Right cardiac atrium (tissue), 5 donors: ENCODE measurements at regions not wholly inside any gene's neighbourhood (a gene's known extent, or its start where the extent isn't known, plus 50 kb on each side); places are given as distances from the start of the nearest gene placed in this dataset.

Experiments used
- ATAC-seq, 2 donors: fragments of 200-7000 bp; cut with Tn5 transposase; one replicate each; pipeline versions ENCODE4 v1.8.0 to v1.9.1; 2020; ENCODE audit warnings: moderate library complexity in 2 of 2, mild to moderate bottlenecking in 1 of 2
- DNase-seq, 3 donors: peaks; one replicate each; pipeline ENCODE4 v3.0.0-alpha.2; 2020
- H3K27ac ChIP-seq: one replicate; pipeline ENCODE4 v1.5.1; 2013; ENCODE audit warnings: mild to moderate bottlenecking, low read length, control low read depth, moderate library complexity
- H3K27me3 ChIP-seq: one replicate; pipeline ENCODE4 v1.6.1; 2013; ENCODE audit not compliant: control insufficient read depth, insufficient read depth
- H3K4me1 ChIP-seq: one replicate; pipeline ENCODE4 v1.6.1; 2013; ENCODE audit warnings: low read length; ENCODE audit not compliant: control insufficient read depth, insufficient read depth
- H3K4me3 ChIP-seq: one replicate; pipeline ENCODE4 v1.5.1; 2013; ENCODE audit warnings: low read length, control low read depth
- H3K9me3 ChIP-seq: one replicate; pipeline ENCODE4 v1.6.1; 2013; ENCODE audit warnings: low read length; ENCODE audit not compliant: control insufficient read depth
- WGBS: extraction: QIAGEN DNeasy Blood & Tissue Kit; methylation state at CpG from one replicate; pipeline ENCODE4 v1.1.7; 2013; 5-methylcytosine and 5-hydroxymethylcytosine counted together
- intact Hi-C, 4 donors: fragments of 100-400 bp; cut with DNase I; formaldehyde crosslinking; loops; one replicate each; pipeline versions ENCODE4 v1.11.0 to v1.14.0; 2022 to 2023
- donor health status: healthy with polysubstance abuse.
- donor health status: DM: no; HTN: yes; CAD: no.
- donor health status: DM: no; HTN: no; CAD: no.
- donor health status: DM: no; HTN: yes; CAD: no; lungs with severe emphysema.
- donor health status: DM: yes; HTN: yes; CAD: no.

DNA sequence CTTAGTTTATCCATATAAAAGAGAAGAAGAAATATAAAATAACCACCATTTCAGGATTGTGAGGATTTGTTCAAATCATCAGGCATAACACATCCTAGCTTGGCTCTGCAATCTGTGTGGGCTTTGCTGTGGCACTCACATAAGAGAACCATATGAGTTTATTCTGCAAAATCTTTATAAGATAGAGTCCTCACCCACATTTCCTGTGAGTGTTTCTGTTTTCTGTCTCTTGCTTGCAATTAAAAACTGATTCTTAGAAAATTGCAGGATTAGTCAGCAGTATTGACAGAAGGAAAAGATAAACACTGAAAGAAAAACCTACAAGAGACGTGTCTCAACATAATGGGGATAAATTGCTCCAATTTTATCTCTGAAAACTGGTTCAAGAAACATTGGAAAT lies 258.5 kb downstream of the RND3 start:
- ATAC-seq = no peak
- H3K4me1 ChIP-seq = no peaks in the 10 kb centered on the region
- intact Hi-C loops = no loop called here
- 39% methylated on average over 1 of the region's 1 CpG for WGBS
- no peak overlapping the region for H3K27ac ChIP-seq
- H3K27me3 ChIP-seq = no peaks in the 10 kb centered on the region
- no peak for DNase-seq
- no peak overlapping the region for H3K4me3 ChIP-seq
- H3K9me3 ChIP-seq = no peaks in the 10 kb centered on the region

DNA sequence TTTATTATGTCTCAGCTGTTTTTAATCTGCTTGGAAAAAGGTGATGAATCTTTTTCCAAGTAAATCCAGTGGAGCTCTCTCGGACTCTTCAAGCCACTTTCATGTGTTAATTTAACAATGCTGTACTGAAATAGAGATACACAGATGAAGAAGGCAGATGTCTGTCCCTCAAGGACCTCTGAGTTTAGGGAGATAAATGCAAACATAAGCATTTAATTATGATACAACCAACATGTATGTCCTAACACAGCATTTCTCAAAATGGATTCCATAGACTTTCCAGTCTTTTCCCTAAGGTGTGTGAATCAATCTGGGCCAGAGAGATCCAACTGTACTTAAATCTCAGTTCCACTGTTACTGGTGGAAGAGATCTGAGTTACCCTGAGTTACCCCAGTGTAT lies 262.4 kb downstream of the RND3 start:
- H3K27me3 ChIP-seq = no peaks in the 10 kb centered on the region
- no peaks in the 10 kb centered on the region for H3K4me1 ChIP-seq
- ATAC-seq = no peak
- intact Hi-C loops = no loop called here
- 85% methylated on average over 1 of the region's 1 CpG for WGBS
- no peaks in the 10 kb centered on the region for H3K9me3 ChIP-seq
- H3K4me3 ChIP-seq = no peak overlapping the region
- no peak overlapping the region for H3K27ac ChIP-seq
- no peak for DNase-seq

DNA sequence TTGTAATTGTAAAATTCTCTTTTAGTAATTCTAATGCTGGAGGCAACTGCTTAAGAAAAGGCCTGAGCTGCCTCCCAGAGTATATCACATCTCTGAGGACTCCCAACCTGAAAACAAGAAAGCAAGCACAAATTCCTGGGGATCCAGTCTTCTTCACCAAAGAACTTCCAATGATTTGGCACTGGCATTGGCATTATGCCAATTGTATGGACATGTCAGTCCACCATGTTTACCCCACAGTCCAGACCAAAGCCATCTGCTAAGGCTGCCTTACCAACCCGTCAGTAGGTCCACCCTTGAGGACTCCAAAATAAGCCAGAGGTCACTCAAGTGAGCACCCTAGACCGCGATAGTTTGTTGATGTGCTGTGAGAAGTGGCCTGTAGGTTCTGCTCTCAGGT lies 263.1 kb downstream of the RND3 start:
- ATAC-seq = no peak
- 96% methylated on average over 3 of the region's 3 CpGs for WGBS
- H3K27me3 ChIP-seq = no peaks in the 10 kb centered on the region
- H3K9me3 ChIP-seq = no peaks in the 10 kb centered on the region
- H3K4me3 ChIP-seq = no peak overlapping the region
- intact Hi-C loops = no loop called here
- no peaks in the 10 kb centered on the region for H3K4me1 ChIP-seq
- DNase-seq = no peak
- H3K27ac ChIP-seq = no peak overlapping the region

DNA sequence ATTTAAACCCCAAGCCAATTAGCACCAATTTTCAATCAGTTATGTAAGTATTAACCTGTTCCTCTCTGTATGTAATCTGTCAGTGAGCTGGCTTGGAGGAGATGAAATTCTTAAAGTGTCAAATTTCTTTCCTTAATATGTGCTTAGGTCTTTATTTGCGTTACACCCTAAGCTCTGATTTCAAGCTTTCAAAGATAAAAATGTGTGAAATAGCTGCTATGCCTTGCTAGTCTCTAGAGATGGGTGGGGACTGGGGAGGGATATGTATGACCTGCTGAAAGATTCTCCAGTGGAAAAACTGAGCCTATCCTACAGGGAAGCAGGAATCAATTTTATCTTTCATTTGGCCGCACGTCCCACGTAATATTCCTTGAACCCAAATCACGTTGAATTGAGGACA lies 264.5 kb downstream of the RND3 start:
- intact Hi-C loops = no loop called here
- ATAC-seq (no peak), DNase-seq (no peak)
- H3K9me3 ChIP-seq = no peaks in the 10 kb centered on the region
- H3K27ac ChIP-seq = no peak overlapping the region
- no peak overlapping the region for H3K4me3 ChIP-seq
- no peaks in the 10 kb centered on the region for H3K27me3 ChIP-seq
- WGBS = 72% methylated on average over 5 of the region's 5 CpGs
- H3K4me1 ChIP-seq = no peaks in the 10 kb centered on the region

DNA sequence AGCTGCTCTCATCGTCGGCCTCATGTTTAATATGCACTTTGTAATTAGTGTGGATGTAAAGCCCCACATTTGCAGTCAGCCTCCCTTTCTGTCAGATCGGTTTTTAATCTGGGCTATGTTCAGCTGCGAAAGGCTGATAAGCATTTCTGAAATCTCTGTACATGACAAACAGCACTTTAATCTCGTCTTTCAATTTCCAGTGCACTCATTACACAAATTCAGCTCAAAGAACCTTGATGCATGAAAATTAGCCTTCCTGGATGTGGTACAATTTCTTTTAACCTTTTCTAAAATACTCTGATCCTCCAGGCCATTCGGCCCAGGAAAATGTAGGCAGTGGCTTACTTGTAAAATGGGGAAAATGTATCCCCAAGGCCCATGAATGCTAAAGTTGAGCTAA lies 265.1 kb downstream of the RND3 start:
- intact Hi-C loops = no loop called here
- H3K27ac ChIP-seq = no peak overlapping the region
- no peak overlapping the region for H3K4me3 ChIP-seq
- DNase-seq (no peak), ATAC-seq (no peak)
- H3K27me3 ChIP-seq = no peaks in the 10 kb centered on the region
- WGBS = 63% methylated on average over 6 of the region's 6 CpGs
- no peaks in the 10 kb centered on the region for H3K9me3 ChIP-seq
- H3K4me1 ChIP-seq = no peaks in the 10 kb centered on the region

DNA sequence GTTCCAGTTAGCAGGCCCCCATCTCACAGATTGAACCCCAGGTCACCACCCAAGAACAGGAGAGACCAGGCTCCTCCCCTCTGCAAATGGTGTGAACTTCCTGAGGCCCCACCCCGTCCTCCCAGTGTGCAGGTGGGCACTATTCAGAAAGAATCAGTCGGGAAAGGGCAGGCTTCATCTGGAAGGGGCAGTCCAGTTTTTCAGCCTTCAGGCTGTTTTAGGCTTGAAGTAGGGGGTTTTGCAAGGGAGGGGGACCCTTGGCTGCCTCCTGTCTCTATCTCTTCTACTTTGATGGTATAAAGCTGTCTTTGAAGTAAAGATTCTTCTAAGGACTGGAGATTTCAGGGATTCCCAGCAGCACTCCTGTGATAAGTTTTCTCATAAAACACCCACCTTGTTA lies 267.6 kb downstream of the RND3 start:
- Histone ChIP-seq H3K27me3 (no peaks in the 10 kb centered on the region), H3K9me3 (no peaks in the 10 kb centered on the region), H3K4me1 (no peaks in the 10 kb centered on the region), H3K4me3 (no peak overlapping the region), H3K27ac (no peak overlapping the region)
- WGBS = 61% methylated on average over 2 of the region's 2 CpGs
- DNase-seq (no peak), ATAC-seq (no peak)
- intact Hi-C loops = no loop called here

DNA sequence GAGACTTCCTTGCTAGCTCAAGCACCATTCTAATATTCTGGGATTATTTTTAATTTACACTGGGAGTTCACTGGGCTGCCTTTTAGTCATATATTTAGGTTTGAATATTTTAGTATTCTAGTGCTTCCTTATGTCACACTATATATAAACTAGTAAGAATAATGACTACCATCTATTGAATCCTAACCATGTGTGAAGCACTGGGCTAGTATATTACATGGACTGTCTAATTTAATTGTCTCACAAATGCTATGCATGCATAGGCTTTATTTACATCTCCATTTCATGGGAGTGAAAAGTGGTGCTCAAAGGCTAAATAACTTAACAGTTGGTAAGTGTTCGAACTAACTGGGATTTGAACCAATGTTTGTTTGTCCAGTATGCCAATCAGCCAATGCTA lies 272.4 kb downstream of the RND3 start:
- intact Hi-C loops = no loop called here

DNA sequence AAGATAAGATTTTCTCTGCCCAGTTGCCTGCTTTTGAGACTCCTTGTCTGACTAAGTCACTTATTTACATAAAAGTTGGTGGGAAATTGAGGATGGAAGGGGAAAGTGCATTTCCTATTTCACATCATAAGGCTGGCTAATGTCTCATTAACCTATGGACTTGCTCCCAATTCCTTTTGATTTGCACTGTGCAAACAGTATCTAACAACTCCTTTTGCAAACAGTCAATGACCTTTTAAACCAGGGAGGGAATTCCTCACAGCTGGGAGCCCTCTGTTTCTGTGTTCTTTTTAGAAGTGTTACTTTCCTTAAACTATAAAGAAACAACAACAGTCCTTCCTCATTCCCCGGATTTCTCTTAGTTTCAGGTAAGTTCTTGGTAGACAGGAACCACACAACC lies 272.8 kb downstream of the RND3 start:
- WGBS = 51% methylated on average over 1 of the region's 1 CpG
- intact Hi-C loops = no loop called here
- DNase-seq (no peak), ATAC-seq (no peak)
- Histone ChIP-seq H3K4me3 (no peak overlapping the region), H3K27ac (no peak overlapping the region), H3K9me3 (no peaks in the 10 kb centered on the region), H3K4me1 (no peaks in the 10 kb centered on the region), H3K27me3 (no peaks in the 10 kb centered on the region)

More for the DNA sequence above, 272.4 kb downstream of the RND3 start:
- H3K27me3 ChIP-seq = no peaks in the 10 kb centered on the region
- H3K4me3 ChIP-seq = no peak overlapping the region
- ATAC-seq (no peak), DNase-seq (no peak)
- no peak overlapping the region for H3K27ac ChIP-seq
- 95% methylated on average over 1 of the region's 1 CpG for WGBS
- no peaks in the 10 kb centered on the region for H3K4me1 ChIP-seq
- H3K9me3 ChIP-seq = no peaks in the 10 kb centered on the region

DNA sequence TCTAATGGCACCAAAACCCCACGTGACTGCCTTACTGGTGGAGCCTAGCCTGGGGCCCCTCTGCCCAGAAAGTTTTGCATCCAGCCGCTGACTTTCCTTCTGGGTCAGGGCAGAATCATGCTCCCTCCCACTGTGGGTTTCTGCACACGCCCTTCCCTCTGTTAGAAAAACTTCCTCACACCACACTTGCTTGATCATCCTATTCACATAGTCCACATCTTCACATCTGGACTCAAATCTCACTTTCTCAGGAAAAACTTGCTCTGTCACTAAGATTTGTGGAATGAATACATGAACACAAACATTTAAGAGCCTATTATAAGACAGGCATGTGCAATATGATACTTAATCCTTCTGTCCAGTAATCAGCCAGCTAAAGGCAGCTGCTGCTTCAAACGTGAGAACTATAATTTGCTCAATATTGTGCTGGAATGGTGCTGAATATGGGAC lies 274.7 kb downstream of the RND3 start:
- WGBS = 53% methylated on average over 4 of the region's 4 CpGs
- Histone ChIP-seq H3K4me1 (no peaks in the 10 kb centered on the region), H3K9me3 (no peaks in the 10 kb centered on the region), H3K27ac (no peak overlapping the region), H3K27me3 (no peaks in the 10 kb centered on the region), H3K4me3 (no peak overlapping the region)
- ATAC-seq (no peak), DNase-seq (no peak)
- intact Hi-C loops = no loop called here

DNA sequence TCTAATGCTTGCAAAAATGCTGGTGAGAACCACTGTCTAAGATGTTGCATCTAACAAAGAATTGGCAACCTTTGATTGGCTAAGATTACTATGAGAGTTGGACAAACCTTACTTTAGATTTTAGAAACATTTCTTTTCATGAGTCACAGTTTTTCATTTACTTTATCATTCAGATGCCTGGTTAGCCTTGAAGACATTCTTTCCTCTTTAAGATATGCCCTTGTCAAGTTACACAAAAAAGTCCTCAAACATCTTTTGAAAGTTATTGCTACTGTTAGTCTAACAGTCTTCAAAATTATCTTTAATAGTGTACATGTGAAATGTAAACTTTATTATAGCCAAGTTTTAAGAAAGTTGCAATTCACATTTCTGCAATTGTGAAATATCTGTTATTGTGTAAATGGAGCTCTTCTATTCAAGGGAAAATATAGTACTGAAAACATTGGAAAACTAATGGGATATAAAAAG lies 276.3 kb downstream of the RND3 start:
- Histone ChIP-seq H3K4me3 (no peak overlapping the region), H3K27me3 (no peaks in the 10 kb centered on the region), H3K27ac (no peak overlapping the region), H3K4me1 (no peaks in the 10 kb centered on the region), H3K9me3 (no peaks in the 10 kb centered on the region)
- DNase-seq (no peak), ATAC-seq (no peak)
- intact Hi-C loops = no loop called here

DNA sequence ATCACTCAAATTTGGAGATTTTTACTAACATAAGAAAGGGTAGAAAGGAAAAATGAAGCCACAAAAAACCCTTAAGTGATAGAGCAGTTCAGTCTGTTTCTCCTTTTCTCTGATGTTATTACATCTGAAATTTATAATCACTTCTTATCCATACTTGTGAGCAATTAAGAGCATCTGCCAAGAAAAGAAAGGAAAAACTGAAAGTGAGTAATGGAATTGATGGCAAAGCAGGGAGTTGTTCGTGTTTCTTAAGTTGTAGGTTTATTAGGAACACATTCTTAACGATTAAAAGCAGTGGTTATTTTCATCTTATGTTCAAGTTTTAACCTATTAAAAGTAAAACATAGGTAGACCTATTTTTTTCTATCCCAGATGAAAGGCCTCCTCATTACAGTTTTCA lies 277.7 kb downstream of the RND3 start:
- Histone ChIP-seq H3K4me1 (no peaks in the 10 kb centered on the region), H3K27ac (no peak overlapping the region), H3K9me3 (no peaks in the 10 kb centered on the region), H3K27me3 (no peaks in the 10 kb centered on the region), H3K4me3 (no peak overlapping the region)
- ATAC-seq (no peak), DNase-seq (no peak)
- intact Hi-C loops = no loop called here
- WGBS = 58% methylated on average over 2 of the region's 2 CpGs

DNA sequence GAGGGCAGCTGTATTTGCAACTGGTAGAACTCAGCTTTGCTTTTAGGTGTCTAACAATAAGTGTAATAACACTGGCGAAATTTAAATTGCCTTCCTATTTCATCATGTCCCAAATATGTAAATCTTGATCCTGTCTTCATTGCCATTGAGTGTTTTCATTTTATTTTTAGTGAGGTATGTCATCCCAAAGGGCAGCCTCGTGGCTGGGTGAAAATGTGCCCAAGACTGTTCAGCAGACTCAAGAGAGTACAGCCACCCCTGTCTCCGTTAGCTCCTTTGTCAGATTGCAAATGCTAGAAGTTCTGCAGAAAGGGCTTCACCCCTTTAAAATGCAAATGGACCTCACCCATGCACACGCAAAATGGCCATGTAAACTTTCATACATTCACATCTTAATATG lies 278.8 kb downstream of the RND3 start:
- DNase-seq = no peak
- Histone ChIP-seq H3K27me3 (no peaks in the 10 kb centered on the region), H3K4me1 (no peaks in the 10 kb centered on the region), H3K27ac (no peak overlapping the region), H3K9me3 (no peaks in the 10 kb centered on the region), H3K4me3 (no peak overlapping the region)
- ATAC-seq = no peak
- WGBS = 78% methylated on average over 4 of the region's 4 CpGs
- intact Hi-C loops = no loop called here
